HTERT RPE-1 (cell line): ENCODE measurements at regions not wholly inside any gene's neighbourhood (a gene's known extent, or its start where the extent isn't known, plus 50 kb on each side); places are given as distances from the start of the nearest gene placed in this dataset.

ENCODE experiments used
- in situ Hi-C: fragments of 300-500 bp; cut with MboI; formaldehyde crosslinking; loops from 4 replicates; pipeline ENCODE4 v1.14.3; 2020; ENCODE audit warnings: low sequenced_read_pairs

- in situ Hi-C loops = no loop called here
Measured at GRCh38 chr2:41914936-41915335, 132.9 kb upstream of the PKDCC start.

GRCh38 chr2:41916177-41916576 is 131.6 kb upstream of the PKDCC start:
- in situ Hi-C loops = no loop called here

DNA sequence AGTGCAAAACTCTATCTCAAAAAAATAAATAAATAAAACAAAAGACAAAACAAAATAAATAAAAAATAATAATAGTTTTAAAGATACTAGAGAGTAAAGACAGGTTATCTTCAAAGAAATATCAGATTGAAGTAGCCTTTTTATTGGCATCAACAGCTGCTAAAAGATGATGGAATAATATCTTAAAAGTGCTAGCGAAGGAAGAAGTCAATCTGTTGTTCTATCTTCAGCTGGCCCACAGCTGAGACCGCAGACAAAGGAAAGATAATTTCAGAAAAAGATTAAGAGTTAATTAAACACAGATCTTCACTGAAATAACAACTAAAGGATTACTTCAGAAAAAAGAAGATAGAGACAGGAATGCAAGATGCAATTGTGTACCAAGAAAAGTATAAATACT is 130.2 kb upstream of the PKDCC start:
- in situ Hi-C loops = no loop called here

GRCh38 chr2:41919135-41919534 is 128.7 kb upstream of the PKDCC start:
- in situ Hi-C loops = no loop called here

- in situ Hi-C loops = no loop called here
Measured at GRCh38 chr2:41920181-41920580, 127.6 kb upstream of the PKDCC start.

- in situ Hi-C loops = no loop called here
Measured at GRCh38 chr2:41920812-41921211, 127.0 kb upstream of the PKDCC start.

GRCh38 chr2:41922177-41922576 is 125.6 kb upstream of the PKDCC start:
- in situ Hi-C loops = no loop called here

- in situ Hi-C loops = no loop called here
Measured at GRCh38 chr2:41923156-41923786, 124.5 kb upstream of the PKDCC start.

DNA sequence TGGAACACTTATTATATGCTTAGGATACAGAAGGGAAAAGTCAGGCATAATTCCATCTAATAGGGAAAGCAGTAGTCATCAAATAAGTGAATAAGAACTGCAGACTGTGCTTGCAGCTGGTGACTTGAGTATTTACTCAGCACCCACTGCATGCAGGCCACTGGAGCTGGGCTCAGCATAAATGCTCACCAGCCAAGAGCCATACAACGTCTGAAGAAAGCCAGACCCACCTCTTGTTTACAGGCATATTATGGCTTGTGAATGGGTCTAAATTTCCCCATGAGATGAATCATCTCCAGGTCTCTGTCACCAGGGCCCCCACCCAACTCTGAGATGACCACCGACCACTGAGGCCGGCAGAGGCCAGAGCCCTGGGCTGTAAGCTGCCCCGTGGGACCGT is 123.8 kb upstream of the PKDCC start:
- in situ Hi-C loops = no loop called here

DNA sequence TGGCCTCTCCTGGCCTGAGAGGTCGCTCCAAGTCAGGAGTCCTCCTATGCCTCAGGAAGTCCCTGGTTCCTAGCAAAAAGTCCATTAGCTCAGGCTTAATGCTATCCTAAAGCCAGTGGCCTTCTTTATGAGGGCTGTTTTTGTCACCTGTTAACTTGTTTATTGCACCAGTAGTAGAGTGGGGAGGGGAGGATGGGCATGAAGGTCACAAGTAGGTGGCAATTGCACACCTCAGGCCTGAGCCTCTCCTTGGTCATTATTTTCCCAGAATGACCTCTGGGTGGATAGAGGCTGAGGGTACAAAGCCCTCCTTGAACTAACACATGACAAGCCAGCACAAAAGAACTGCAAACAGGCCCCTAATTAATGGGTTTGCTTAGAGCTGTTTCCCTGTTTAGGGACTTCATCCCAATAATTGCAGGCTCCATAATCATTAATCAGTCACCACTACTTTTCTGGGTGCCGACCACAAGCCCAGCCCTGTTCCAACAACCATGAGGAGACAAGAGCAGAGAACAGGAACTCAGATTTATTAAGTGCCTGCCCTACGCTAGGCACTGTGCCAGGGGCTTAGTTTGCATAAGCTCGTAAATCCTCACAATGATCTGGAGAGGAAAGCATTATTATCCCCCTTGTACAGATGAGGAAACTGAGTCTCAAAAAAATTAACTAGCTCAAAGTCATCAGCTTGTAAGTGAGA is 123.0 kb upstream of the PKDCC start:
- in situ Hi-C loops = no loop called here

GRCh38 chr2:41925712-41926111 is 122.1 kb upstream of the PKDCC start:
- in situ Hi-C loops = no loop called here

GRCh38 chr2:41926614-41927580 is 120.9 kb upstream of the PKDCC start:
- in situ Hi-C loops = no loop called here

DNA sequence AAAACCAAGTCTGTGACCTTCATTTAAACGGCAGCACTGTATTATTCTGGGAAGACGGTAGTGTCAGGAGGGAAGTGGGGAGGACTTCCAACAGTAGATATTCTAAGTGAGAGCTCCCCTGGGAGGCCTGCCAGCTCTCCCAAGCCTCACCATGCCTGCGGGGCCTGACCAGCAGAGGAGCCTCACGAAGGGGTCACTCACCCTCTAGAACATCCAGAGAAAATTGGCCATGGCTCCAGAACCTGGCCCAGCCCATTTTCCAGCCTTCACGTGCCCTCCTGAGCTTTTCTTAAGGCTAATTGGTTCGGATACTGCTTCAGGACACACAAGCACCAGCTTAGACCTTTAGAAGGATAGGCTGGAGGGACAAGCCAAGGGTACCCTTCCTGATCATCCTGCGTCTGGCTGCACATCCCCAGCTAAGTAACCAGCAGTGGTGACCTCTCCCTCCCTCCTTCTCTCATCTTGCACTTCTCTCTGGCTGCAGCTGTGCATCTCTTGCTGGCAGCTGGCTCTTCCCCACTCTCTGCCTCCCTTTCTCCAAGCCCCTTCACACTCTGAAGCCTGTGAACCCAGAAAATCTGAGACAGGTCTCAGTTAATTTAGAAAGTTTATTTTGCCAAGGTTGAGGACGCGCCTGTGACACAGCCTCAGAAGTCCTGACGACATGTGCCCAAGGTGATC is 120.1 kb upstream of the PKDCC start:
- in situ Hi-C loops = no loop called here

DNA sequence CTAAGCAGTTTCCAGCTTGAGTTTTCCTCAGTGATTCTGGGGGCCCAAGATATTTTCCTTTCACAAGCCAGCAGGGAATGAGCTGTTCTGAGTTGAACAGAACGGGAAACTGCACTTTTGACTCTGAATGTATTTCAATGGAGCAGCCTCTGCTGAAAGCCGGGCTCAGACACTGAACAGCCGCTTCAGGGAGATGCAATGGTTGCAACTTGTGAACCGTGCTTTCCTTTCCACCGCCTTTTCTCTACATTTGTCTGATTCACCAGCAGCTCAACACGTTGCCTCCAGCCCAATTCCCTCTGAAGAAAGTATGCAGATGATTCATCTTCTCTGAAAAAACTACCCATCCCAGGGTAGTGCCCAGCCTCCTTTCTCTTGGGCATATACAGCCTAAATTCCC is 119.3 kb upstream of the PKDCC start:
- in situ Hi-C loops = no loop called here

DNA sequence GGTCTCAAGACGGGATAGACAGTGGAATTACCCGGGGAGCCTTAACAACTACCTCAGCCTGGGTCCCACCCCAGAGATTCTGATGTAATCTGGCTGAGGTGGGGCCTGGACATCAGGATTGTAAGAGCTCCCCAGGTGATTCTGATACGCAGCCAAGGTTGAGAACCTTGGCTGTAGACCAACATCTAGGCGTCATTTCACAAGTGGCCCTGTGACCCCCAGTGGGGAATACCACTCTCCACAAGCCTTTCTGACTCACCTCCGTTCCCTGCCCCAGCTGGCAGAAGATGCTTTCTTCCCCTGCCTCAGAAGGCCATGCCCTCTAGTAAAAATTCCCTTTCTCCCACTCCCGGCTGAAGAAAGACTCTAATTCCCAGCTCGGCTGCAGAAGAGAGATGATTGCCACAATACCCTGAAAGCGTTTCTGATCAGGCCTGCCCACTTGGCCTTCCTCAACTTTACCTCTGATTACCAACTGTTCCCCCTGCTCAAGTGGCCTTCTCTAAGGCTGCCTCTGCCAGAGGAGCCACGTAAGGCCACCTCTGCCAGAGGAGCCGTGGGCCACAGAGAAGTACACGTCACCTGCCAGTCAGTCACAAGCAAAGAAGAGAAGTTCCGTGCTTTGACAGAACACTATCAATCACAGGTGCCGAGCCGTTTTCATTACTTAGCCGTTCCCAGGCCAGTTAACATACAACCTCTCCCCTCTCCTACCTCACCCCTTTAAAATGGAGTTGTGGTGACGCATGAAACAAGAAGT is 116.8 kb upstream of the PKDCC start:
- in situ Hi-C loops = no loop called here

DNA sequence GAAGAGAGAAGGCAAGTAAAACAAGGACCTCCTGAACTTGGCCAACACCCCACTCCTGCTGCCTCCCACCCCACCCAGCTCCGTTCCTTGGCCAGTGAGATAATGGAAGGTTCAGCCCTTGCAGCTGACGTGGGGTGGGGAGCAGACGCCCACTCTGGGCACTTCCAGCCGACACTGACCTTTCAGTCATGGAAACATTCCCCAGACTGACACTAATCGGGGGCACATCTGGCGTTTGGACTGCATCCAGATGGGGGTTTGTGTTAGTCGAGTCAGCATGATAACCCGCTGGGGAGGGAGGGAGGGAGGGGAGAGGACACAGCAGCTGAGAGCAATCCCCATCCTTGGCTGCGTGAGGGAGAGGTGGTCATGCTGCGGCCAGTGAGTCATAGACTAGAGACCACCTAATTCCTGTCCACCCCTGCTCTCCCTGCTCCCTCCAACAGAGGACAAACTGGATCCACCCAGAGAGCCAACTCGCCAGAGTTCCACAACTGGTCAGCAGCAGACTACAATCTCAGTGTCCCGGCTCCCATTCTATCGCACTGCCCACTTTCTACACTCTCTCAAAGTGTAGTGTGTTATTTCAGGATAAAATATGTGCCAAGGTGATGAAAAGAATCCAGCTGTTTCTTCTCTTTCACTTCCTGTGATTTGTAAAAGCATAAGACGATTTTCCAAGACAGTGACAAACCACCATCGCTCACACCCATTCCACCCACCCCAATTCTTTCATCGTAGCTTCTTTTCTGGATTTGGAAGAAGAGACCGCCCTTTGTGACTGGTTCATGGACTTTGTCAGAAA is 115.4 kb upstream of the PKDCC start:
- in situ Hi-C loops = no loop called here

DNA sequence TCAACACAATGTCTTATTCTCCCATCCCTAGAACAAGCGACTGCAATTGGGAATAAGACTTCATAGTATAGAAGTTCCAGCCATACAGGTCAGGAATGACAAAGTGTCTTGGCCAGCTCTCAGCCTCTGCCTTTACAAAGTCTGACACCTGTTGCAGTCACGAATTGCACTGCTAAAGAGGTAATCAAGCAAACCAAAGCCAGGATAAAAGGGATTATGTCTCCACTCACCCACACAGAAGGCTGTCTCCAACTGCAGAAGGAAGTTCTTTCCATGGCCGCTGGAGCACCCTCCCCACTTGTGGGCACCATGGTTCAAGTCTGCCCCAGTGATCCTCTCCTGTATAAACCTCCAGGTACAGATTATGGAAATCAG is 114.8 kb upstream of the PKDCC start:
- in situ Hi-C loops = no loop called here

DNA sequence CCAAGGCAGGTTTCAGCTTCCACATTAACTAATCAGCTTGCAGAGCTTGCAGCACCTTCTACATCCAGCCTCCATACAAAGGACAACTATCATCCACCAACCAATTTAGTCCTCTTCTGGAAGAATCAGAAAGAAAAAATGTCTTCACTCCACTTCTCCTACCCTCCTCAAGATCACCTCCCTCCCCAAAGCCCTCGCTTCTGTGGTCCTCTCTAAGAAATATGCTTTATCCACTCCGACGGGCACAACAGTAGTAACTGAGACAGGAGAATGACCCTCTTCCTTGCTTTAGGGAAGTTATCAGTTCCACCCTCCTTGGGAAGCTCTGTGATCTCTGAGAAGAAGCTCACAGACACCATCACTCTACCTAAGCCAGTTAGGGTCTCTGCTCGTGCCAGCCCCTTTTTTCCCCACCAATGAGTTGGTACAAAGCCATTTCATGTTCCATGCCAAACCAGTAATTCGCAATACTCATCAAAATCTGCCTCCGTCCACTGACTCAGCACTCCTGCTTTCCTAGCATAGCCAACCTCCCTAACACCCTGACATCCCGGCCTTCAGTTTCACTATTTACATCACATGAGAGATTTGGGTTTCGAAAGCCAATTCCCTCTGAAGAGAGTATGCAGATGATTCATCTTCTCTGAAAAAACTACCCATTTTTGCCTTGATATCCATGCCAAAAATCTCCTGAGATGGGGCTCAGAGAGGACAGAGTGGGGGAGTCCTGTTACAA is 114.1 kb upstream of the PKDCC start:
- in situ Hi-C loops = no loop called here
